K562 (cell line): ENCODE measurements at regions not wholly inside any gene's neighbourhood (a gene's known extent, or its start where the extent isn't known, plus 50 kb on each side); places are given as distances from the start of the nearest gene placed in this dataset.

ENCODE experiments used
- ATAC-seq: fragments of 200-7000 bp; cut with Tn5 transposase; 3 replicates; pipeline ENCODE4 v1.9.1; 2020; ENCODE audit warnings: moderate library complexity
- BruUV-seq: library from RNA; stranded (reverse); fragments of 400-500 nt; replicated peaks from 2 replicates; lab custom pipeline; 2021; lab: Mats Ljungman, UMichigan
- CTCF ChIA-PET: fragments of 300-600 bp; formaldehyde crosslinking; extraction: SDS; loops from one replicate; lab custom pipeline; 2021; ENCODE audit warnings: low intra/inter-chr PET ratio; lab: Yijun Ruan, JAX
- POLR2A ChIA-PET: fragments of 300-600, 350-650 bp; sonication (Branson Sonifier 250); formaldehyde crosslinking; extraction: SDS; loops from one replicate; lab custom pipeline; 2021; ENCODE audit warnings: antibody characterized with exemption, inconsistent platforms; lab: Yijun Ruan, JAX
- DNase-seq, 4 experiments: peaks; one replicate each; pipeline versions ENCODE4 v3.0.0 to v3.0.0-alpha.2; 2011 to 2018; ENCODE audit warnings: low spot score in 3 of 4, mixed read lengths in 3 of 4; ENCODE audit errors: extremely low read depth in 1 of 4
- FAIRE-seq: peaks from 2 replicates; lab custom pipeline; 2011; peaks lifted over from hg19 to GRCh38; lab: Jason Lieb, UNC
- H2AFZ ChIP-seq: 2 replicates; pipeline ENCODE4 v1.6.0; 2011; ENCODE audit warnings: low read depth, low read length, control low read depth, inconsistent platforms
- H3K27ac ChIP-seq: fragments of 200-600 bp; 3 replicates; pipeline ENCODE4 v1.8.0; 2011; ENCODE audit warnings: low read depth, mild to moderate bottlenecking, control low read depth, inconsistent platforms, low read length, moderate library complexity, mixed read lengths; ENCODE audit errors: extremely low read depth
- H3K27me3 ChIP-seq, 2 experiments: fragments of 300-600 bp in 1 of 2; 2 replicates in 1 of 2; 3 replicates in 1 of 2; pipeline versions ENCODE4 v1.6.0 to v1.8.0; 2011; ENCODE audit warnings: inconsistent platforms in 2 of 2, low read length in 2 of 2, mild to moderate bottlenecking in 1 of 2, mixed read lengths in 1 of 2, moderate library complexity in 1 of 2; ENCODE audit not compliant: control insufficient read depth in 2 of 2, insufficient read depth in 2 of 2
- H3K36me3 ChIP-seq: fragments of 300-600 bp; 3 replicates; pipeline ENCODE4 v1.8.0; 2011; ENCODE audit warnings: mild to moderate bottlenecking, low read length, inconsistent platforms; ENCODE audit not compliant: control insufficient read depth, insufficient read depth
- H3K4me1 ChIP-seq, 2 experiments: fragments of 200-600 bp in 1 of 2; replicated peaks in 1 of 2; 2 replicates in 1 of 2; 3 replicates in 1 of 2; pipeline versions ENCODE4 v1.5.1 to v1.8.0; 2011; ENCODE audit warnings: inconsistent platforms in 2 of 2, low read length in 2 of 2, mild to moderate bottlenecking in 1 of 2, mixed read lengths in 1 of 2, moderate library complexity in 1 of 2; ENCODE audit not compliant: control insufficient read depth in 2 of 2, insufficient read depth in 2 of 2
- H3K4me2 ChIP-seq: 2 replicates; pipeline ENCODE4 v1.6.1; 2011; ENCODE audit warnings: low read length, control low read depth, inconsistent platforms, mixed read lengths; ENCODE audit not compliant: insufficient read depth
- H3K4me3 ChIP-seq: fragments of 200-600 bp; sonication (generic), shearing (Covaris generic); 2 replicates; pipeline ENCODE4 v1.5.1; 2016; ENCODE audit warnings: control low read depth, inconsistent platforms
- H3K79me2 ChIP-seq: fragments of 200-600 bp; 3 replicates; pipeline ENCODE4 v1.8.0; 2011; ENCODE audit warnings: low read length, inconsistent platforms; ENCODE audit not compliant: control insufficient read depth, insufficient read depth
- H3K9ac ChIP-seq, 2 experiments: 2 replicates each; pipeline versions ENCODE4 v1.6.0 to v1.6.1; 2011; ENCODE audit warnings: low read depth in 2 of 2, low read length in 2 of 2, control low read depth in 1 of 2, inconsistent platforms in 1 of 2, mild to moderate bottlenecking in 1 of 2, mixed read lengths in 1 of 2; ENCODE audit not compliant: insufficient read depth in 1 of 2
- H3K9me1 ChIP-seq: one replicate; pipeline ENCODE4 v1.6.0; 2011; ENCODE audit warnings: inconsistent platforms, mild to moderate bottlenecking, low read length, moderate library complexity; ENCODE audit not compliant: control insufficient read depth, insufficient read depth
- H3K9me3 ChIP-seq: replicated peaks from 2 replicates; pipeline ENCODE4 v1.5.1; 2011; ENCODE audit warnings: low read depth, low read length, inconsistent platforms; ENCODE audit not compliant: control insufficient read depth, insufficient read depth
- H4K20me1 ChIP-seq: replicated peaks from 2 replicates; pipeline ENCODE4 v1.6.1; 2011; ENCODE audit warnings: low read length, inconsistent platforms, mixed read lengths; ENCODE audit not compliant: control insufficient read depth, insufficient read depth
- ATF3 ChIP-seq, 2 experiments: fragments of 450-650 bp in 1 of 2; sonication (generic) in 1 of 2; formaldehyde crosslinking in 1 of 2; IDR thresholded peaks in 1 of 2; conservative IDR thresholded peaks in 1 of 2; 2 replicates each; pipeline versions ENCODE4 v1.6.1 to v1.8.1; 2016 to 2023; ENCODE audit warnings: mild to moderate bottlenecking in 2 of 2, moderate library complexity in 2 of 2, inconsistent platforms in 1 of 2, missing genetic modification reagents in 1 of 2
- CBFA2T3 ChIP-seq: fragments of 450-650 bp; IDR thresholded peaks from 2 replicates; pipeline ENCODE4 v1.6.1; 2017
- RCOR1 ChIP-seq, 2 experiments: IDR thresholded peaks; 2 replicates each; pipeline ENCODE4 v1.6.1; 2012; ENCODE audit warnings: low read depth in 2 of 2, low read length in 2 of 2, borderline replicate concordance in 1 of 2, improper control_type of control experiment in 1 of 2
- ZBTB33 ChIP-seq: sonication (generic); formaldehyde crosslinking; IDR thresholded peaks from 2 replicates; pipeline ENCODE4 v1.8.1; 2023; ENCODE audit warnings: mild to moderate bottlenecking, missing genetic modification reagents
- ZMIZ1 ChIP-seq, 2 experiments: fragments of 150-350 bp in 1 of 2; IDR thresholded peaks; 2 replicates each; pipeline ENCODE4 v1.6.1; 2012 to 2016; ENCODE audit warnings: low read depth in 2 of 2, low read length in 2 of 2, mild to moderate bottlenecking in 1 of 2, moderate library complexity in 1 of 2
- WGBS: fragments of 100-300 bp; shearing (Covaris generic); methylation state at CpG from one replicate; pipeline ENCODE4 v1.1.6; 2016; ENCODE audit warnings: low coverage, mixed read lengths; ENCODE audit not compliant: insufficient coverage; ENCODE audit errors: missing lambda C conversion rate; 5-methylcytosine and 5-hydroxymethylcytosine counted together
- in situ Hi-C: fragments of 300-500 bp; cut with MboI; formaldehyde crosslinking; loops from 4 replicates; pipeline ENCODE4 v1.15.0; 2018; ENCODE audit warnings: inconsistent platforms, mixed read lengths
- intact Hi-C: fragments of 100-400 bp; cut with micrococcal nuclease; formaldehyde crosslinking; loops from 2 replicates; pipeline ENCODE4 v1.14.2; 2022

GRCh38 chr9:91119679-91120078, 242.0 kb downstream of the AUH start:
- no peaks in the 10 kb centered on the region for H3K36me3 ChIP-seq
- H3K4me1 ChIP-seq = peaks cover 8 to 12% of the 10 kb centered on the region in 2 experiments; a peak in 3 of 5 replicates
- no peak overlapping the region for H3K9ac ChIP-seq
- H3K9me1 ChIP-seq = no peaks in the 10 kb centered on the region
- H3K4me2 ChIP-seq = no peak overlapping the region
- CTCF ChIA-PET = no interaction called here
- no peaks in the 10 kb centered on the region for H3K9me3 ChIP-seq
- POLR2A ChIA-PET = no interaction called here
- DNase-seq (no peak), ATAC-seq (no peak)
- H3K79me2 ChIP-seq = no peaks in the 10 kb centered on the region
- H4K20me1 ChIP-seq = no peaks in the 10 kb centered on the region
- TF ChIP-seq ATF3 (IDR thresholded peaks at IDR 0.05) (0 out of 2 replicates have a peak, but pooled peaks have one; percentile 13), ATF3 (CRISPR knock-in tag; conservative IDR thresholded peaks at IDR 0.05) (no peak), CBFA2T3 (no peak)
- TF ChIP-seq, all 486 proteins: peak for 1
- 57% methylated on average over 2 of the region's 3 CpGs for whole genome bisulfite sequencing
- Histone ChIP-seq H3K4me3 (no peak overlapping the region), H2AFZ (no peak overlapping the region), H3K27ac (no peak overlapping the region), H3K27me3 (no peaks in the 10 kb centered on the region)
- in situ Hi-C loops = no loop called here
- no peak for FAIRE-seq
- intact Hi-C loops = no loop called here
- BruUV-seq = no TSS peak

GRCh38 chr9:91120200-91120599, 241.5 kb downstream of the AUH start:
- no peaks in the 10 kb centered on the region for H3K9me1 ChIP-seq
- H3K4me1 ChIP-seq = peaks cover 8 to 12% of the 10 kb centered on the region in 2 experiments; a peak in 3 of 5 replicates
- in situ Hi-C loops (no loop called here), intact Hi-C loops (no loop called here)
- FAIRE-seq (no peak), ATAC-seq (no peak), DNase-seq (no peak)
- H3K36me3 ChIP-seq = no peaks in the 10 kb centered on the region
- CTCF ChIA-PET = no interaction called here
- H3K27ac ChIP-seq = no peak overlapping the region
- H3K9ac ChIP-seq = no peak overlapping the region
- no peaks in the 10 kb centered on the region for H4K20me1 ChIP-seq
- H3K4me3 ChIP-seq = no peak overlapping the region
- no peak overlapping the region for H3K4me2 ChIP-seq
- POLR2A ChIA-PET = interaction anchor here (0.6 kb wide), 1 partner anchor 30 kb away, joined by 3 read pairs; no protein-coding TSS in a partner anchor
- H3K79me2 ChIP-seq = no peaks in the 10 kb centered on the region
- H3K9me3 ChIP-seq = no peaks in the 10 kb centered on the region
- TF ChIP-seq RCOR1 (IDR thresholded peaks at IDR 0.05; ENCODE audit: borderline replicate concordance in 1 of 2, low read depth in 2 of 2, low read length in 2 of 2) (no peak), ZBTB33 (CRISPR knock-in tag) (no peak), ZMIZ1 (IDR thresholded peaks at IDR 0.05; ENCODE audit: low read depth in 2 of 2, low read length in 2 of 2) (no peak)
- BruUV-seq = no TSS peak
- H3K27me3 ChIP-seq = no peaks in the 10 kb centered on the region
- no peak overlapping the region for H2AFZ ChIP-seq
